HEK293 (cell line): ENCODE measurements at regions not wholly inside any gene's neighbourhood (a gene's known extent, or its start where the extent isn't known, plus 50 kb on each side); places are given as distances from the start of the nearest gene placed in this dataset.

Source experiments
- CTCF ChIA-PET: fragments of 350-600 bp; formaldehyde crosslinking; extraction: SDS; loops from one replicate; lab custom pipeline; 2021; ENCODE audit warnings: antibody characterized with exemption; lab: Yijun Ruan, JAX
- POLR2A ChIA-PET: fragments of 300-600 bp; formaldehyde crosslinking; extraction: SDS; loops from one replicate; lab custom pipeline; 2020; ENCODE audit warnings: antibody characterized with exemption, inconsistent platforms; lab: Yijun Ruan, JAX
- H3K27ac ChIP-seq: fragments of 200-500 bp; sonication (Bioruptor generic); 2 replicates; pipeline ENCODE4 v1.5.1; 2014; ENCODE audit warnings: low read depth, low read length, control low read depth, inconsistent platforms; ENCODE audit errors: extremely low read depth
- H3K36me3 ChIP-seq, 2 experiments: fragments of 200-500 bp in 1 of 2; sonication (Bioruptor generic) in 1 of 2; 1 replicate in 1 of 2; 2 replicates in 1 of 2; pipeline ENCODE4 v1.5.1; 2014 to 2017; ENCODE audit warnings: inconsistent platforms in 2 of 2, low read length in 2 of 2; ENCODE audit not compliant: control insufficient read depth in 2 of 2, insufficient read depth in 1 of 2
- H3K4me1 ChIP-seq: fragments of 200-500 bp; sonication (Bioruptor generic); 2 replicates; pipeline ENCODE4 v1.5.1; 2014; ENCODE audit warnings: mild to moderate bottlenecking, low read length, inconsistent platforms; ENCODE audit not compliant: control insufficient read depth, insufficient read depth
- H3K4me3 ChIP-seq: 2 replicates; pipeline ENCODE4 v1.5.1; 2011; ENCODE audit warnings: low read depth, mild to moderate bottlenecking, control low read depth, low read length, moderate library complexity
- H3K9me3 ChIP-seq: fragments of 200-500 bp; sonication (Bioruptor generic); 2 replicates; pipeline ENCODE4 v1.5.1; 2014; ENCODE audit warnings: low read depth, low read length, inconsistent platforms; ENCODE audit not compliant: control insufficient read depth, insufficient read depth
- FEZF1 ChIP-seq: fragments of 450-650 bp; formaldehyde crosslinking; IDR thresholded peaks from 2 replicates; pipeline ENCODE4 v1.5.1; 2016; ENCODE audit warnings: missing biosample characterization, missing genetic modification characterization
- HIC1 ChIP-seq: fragments of 450-650 bp; formaldehyde crosslinking; IDR thresholded peaks from 2 replicates; pipeline ENCODE4 v1.5.1; 2016; ENCODE audit warnings: missing biosample characterization, missing genetic modification characterization
- HOXA7 ChIP-seq: sonication (generic); formaldehyde crosslinking; IDR thresholded peaks from 2 replicates; pipeline ENCODE4 v1.8.1; 2022; ENCODE audit warnings: missing genetic modification reagents, borderline replicate concordance
- HOXD13 ChIP-seq: sonication (generic); formaldehyde crosslinking; IDR thresholded peaks from 2 replicates; pipeline ENCODE4 v1.8.0; 2022; ENCODE audit warnings: missing genetic modification reagents, borderline replicate concordance
- KLF1 ChIP-seq: fragments of 450-650 bp; formaldehyde crosslinking; IDR thresholded peaks from 2 replicates; pipeline ENCODE4 v1.5.1; 2016; ENCODE audit warnings: missing biosample characterization, missing genetic modification characterization
- PRDM4 ChIP-seq: fragments of 450-650 bp; formaldehyde crosslinking; IDR thresholded peaks from 2 replicates; pipeline ENCODE4 v1.5.1; 2017; ENCODE audit warnings: missing biosample characterization, missing genetic modification characterization
- PRDM6 ChIP-seq: fragments of 450-650 bp; formaldehyde crosslinking; IDR thresholded peaks from 2 replicates; pipeline ENCODE4 v1.5.1; 2017; ENCODE audit warnings: missing biosample characterization, missing genetic modification characterization
- SP3 ChIP-seq: fragments of 450-650 bp; formaldehyde crosslinking; IDR thresholded peaks from 2 replicates; pipeline ENCODE4 v1.5.1; 2016; ENCODE audit warnings: missing biosample characterization, missing genetic modification characterization
- ZBTB10 ChIP-seq: fragments of 450-650 bp; formaldehyde crosslinking; IDR thresholded peaks from 2 replicates; pipeline ENCODE4 v1.5.1; 2016; ENCODE audit warnings: missing biosample characterization, missing genetic modification characterization
- ZBTB26 ChIP-seq: fragments of 450-650 bp; formaldehyde crosslinking; optimal IDR thresholded peaks from 2 replicates; pipeline ENCODE3; 2016; ENCODE audit warnings: missing biosample characterization, mild to moderate bottlenecking, missing genetic modification characterization
- ZFP3 ChIP-seq: fragments of 450-650 bp; formaldehyde crosslinking; IDR thresholded peaks from 2 replicates; pipeline ENCODE4 v1.5.1; 2016; ENCODE audit warnings: low read depth, missing biosample characterization, missing genetic modification characterization
- ZNF114 ChIP-seq: fragments of 450-650 bp; formaldehyde crosslinking; IDR thresholded peaks from 2 replicates; pipeline ENCODE4 v1.5.0; 2017; ENCODE audit warnings: missing biosample characterization, missing genetic modification characterization
- ZNF202 ChIP-seq: fragments of 450-650 bp; formaldehyde crosslinking; IDR thresholded peaks from 2 replicates; pipeline ENCODE4 v1.5.1; 2016; ENCODE audit warnings: missing biosample characterization, missing genetic modification characterization, borderline replicate concordance
- ZNF248 ChIP-seq: fragments of 450-650 bp; formaldehyde crosslinking; IDR thresholded peaks from 2 replicates; pipeline ENCODE4 v1.5.1; 2017; ENCODE audit warnings: missing biosample characterization, missing genetic modification characterization
- ZNF280C ChIP-seq: fragments of 450-650 bp; formaldehyde crosslinking; IDR thresholded peaks from 2 replicates; pipeline ENCODE4 v1.5.1; 2016; ENCODE audit warnings: missing biosample characterization, missing genetic modification characterization
- ZNF488 ChIP-seq: fragments of 450-650 bp; formaldehyde crosslinking; IDR thresholded peaks from 2 replicates; pipeline ENCODE4 v1.5.1; 2016; ENCODE audit warnings: missing biosample characterization, missing genetic modification characterization
- ZNF549 ChIP-seq: fragments of 450-650 bp; IDR thresholded peaks from 2 replicates; pipeline ENCODE4 v1.5.1; 2018; ENCODE audit warnings: missing biosample characterization, missing genetic modification characterization, mild to moderate bottlenecking, inconsistent platforms, moderate library complexity
- ZNF580 ChIP-seq: fragments of 450-650 bp; formaldehyde crosslinking; IDR thresholded peaks from 2 replicates; pipeline ENCODE4 v1.5.1; 2016; ENCODE audit warnings: missing biosample characterization, missing genetic modification characterization
- ZNF626 ChIP-seq: fragments of 450-650 bp; sonication (Bioruptor Pico); formaldehyde crosslinking; IDR thresholded peaks from 2 replicates; pipeline ENCODE4 v1.5.1; 2018; ENCODE audit warnings: missing biosample characterization, missing genetic modification characterization, inconsistent platforms
- ZNF629 ChIP-seq: fragments of 450-650 bp; formaldehyde crosslinking; IDR thresholded peaks from 2 replicates; pipeline ENCODE4 v1.5.1; 2017; ENCODE audit warnings: missing biosample characterization, missing genetic modification characterization
- ZNF658 ChIP-seq: fragments of 450-650 bp; formaldehyde crosslinking; IDR thresholded peaks from 2 replicates; pipeline ENCODE4; 2016; ENCODE audit warnings: missing biosample characterization, missing genetic modification characterization
- ZNF785 ChIP-seq: fragments of 450-650 bp; formaldehyde crosslinking; IDR thresholded peaks from 2 replicates; pipeline ENCODE4 v1.5.1; 2016; ENCODE audit warnings: missing biosample characterization, missing genetic modification characterization
- ZSCAN16 ChIP-seq: fragments of 450-650 bp; formaldehyde crosslinking; IDR thresholded peaks from 2 replicates; pipeline ENCODE4 v1.5.1; 2016; ENCODE audit warnings: missing biosample characterization, missing genetic modification characterization

GRCh38 chr5:164881442-164881841, 1376.0 kb downstream of the MAT2B start:
- H3K36me3 ChIP-seq, result no peaks in the 10 kb centered on the region
- H3K4me3 ChIP-seq, result no peak overlapping the region
- ChIA-PET CTCF (no interaction called here), POLR2A (no interaction called here)
- H3K9me3 ChIP-seq, result no peaks in the 10 kb centered on the region
- no peaks in the 10 kb centered on the region for H3K4me1 ChIP-seq
- no peak overlapping the region for H3K27ac ChIP-seq
- TF ChIP-seq ZNF248 (no peak), ZSCAN16 (tag by site-specific recombination) (no peak), ZBTB10 (tag by site-specific recombination) (no peak), ZFP3 (tag by site-specific recombination) (no peak), ZBTB26 (no peak), FEZF1 (tag by site-specific recombination) (no peak), ZNF785 (tag by site-specific recombination) (no peak), ZNF629 (no peak), HOXD13 (CRISPR knock-in tag) (no peak), ZNF488 (no peak), ZNF280C (no peak), PRDM4 (tag by site-specific recombination) (no peak), ZNF580 (tag by site-specific recombination) (no peak), ZNF114 (tag by site-specific recombination) (no peak), ZNF549 (no peak)

- Histone ChIP-seq H3K36me3 (no peaks in the 10 kb centered on the region), H3K27ac (no peak overlapping the region), H3K4me3 (no peak overlapping the region), H3K4me1 (no peaks in the 10 kb centered on the region), H3K9me3 (no peaks in the 10 kb centered on the region)
- ChIA-PET POLR2A (no interaction called here), CTCF (no interaction called here)
- no peak for TF ChIP-seq ZNF626 (tag by site-specific recombination)
- TF ChIP-seq HIC1 (tag by site-specific recombination), result no peak
- no peak for TF ChIP-seq SP3 (tag by site-specific recombination)
- TF ChIP-seq KLF1 (tag by site-specific recombination), result no peak
- no peak for TF ChIP-seq ZNF202
- no peak for TF ChIP-seq ZNF658 (tag by site-specific recombination)
- no peak for TF ChIP-seq HOXA7 (CRISPR knock-in tag)
- TF ChIP-seq PRDM6 (tag by site-specific recombination), result no peak
These were observed 1379.8 kb downstream of the MAT2B start for GRCh38 chr5:164885179-164885578.
